Osteoblast (primary cell): ENCODE measurements at regions not wholly inside any gene's neighbourhood (a gene's known extent, or its start where the extent isn't known, plus 50 kb on each side); places are given as distances from the start of the nearest gene placed in this dataset.
"Not testable (repeated sequence)": the region's sequence is repeated elsewhere in the genome, so short reads cannot be mapped to it uniquely, and the experiment has no call there.

Experiments
- DNase-seq: peaks from one replicate; pipeline ENCODE4 v3.0.0; 2011; ENCODE audit warnings: low spot score, mixed read lengths; ENCODE audit not compliant: insufficient read length; ENCODE audit errors: missing footprints
- H2AFZ ChIP-seq: 2 replicates; pipeline ENCODE4 v1.6.0; 2011; ENCODE audit warnings: mild to moderate bottlenecking, low read length
- H3K27ac ChIP-seq: 2 replicates; pipeline ENCODE4 v1.5.1; 2011; ENCODE audit warnings: mild to moderate bottlenecking, low read depth, low read length, moderate library complexity
- H3K27me3 ChIP-seq: 2 replicates; pipeline ENCODE4 v1.6.0; 2012; ENCODE audit warnings: mild to moderate bottlenecking, control low read depth, inconsistent platforms, low read length, moderate library complexity; ENCODE audit not compliant: insufficient read depth
- H3K36me3 ChIP-seq: 2 replicates; pipeline ENCODE4 v1.5.1; 2011; ENCODE audit warnings: mild to moderate bottlenecking, low read length, control low read depth, moderate library complexity; ENCODE audit not compliant: insufficient read depth
- H3K4me1 ChIP-seq: 2 replicates; pipeline ENCODE4 v1.5.1; 2011; ENCODE audit warnings: mild to moderate bottlenecking, low read length, control low read depth, moderate library complexity; ENCODE audit not compliant: insufficient read depth
- H3K4me2 ChIP-seq: 2 replicates; pipeline ENCODE4 v1.6.0; 2011; ENCODE audit warnings: mild to moderate bottlenecking, low read length; ENCODE audit not compliant: insufficient read depth
- H3K4me3 ChIP-seq: fragments of 200-600 bp; sonication (generic); 3 replicates; pipeline ENCODE4 v1.5.1; 2012; ENCODE audit warnings: mild to moderate bottlenecking, low read length, inconsistent platforms; ENCODE audit not compliant: insufficient read depth
- H3K79me2 ChIP-seq: 2 replicates; pipeline ENCODE4 v1.6.0; 2012; ENCODE audit warnings: mild to moderate bottlenecking, low read length, control low read depth, inconsistent platforms; ENCODE audit not compliant: insufficient read depth
- H3K9me3 ChIP-seq: 2 replicates; pipeline ENCODE4 v1.5.1; 2011; ENCODE audit warnings: low read depth, low read length, control low read depth
- H4K20me1 ChIP-seq: 2 replicates; pipeline ENCODE4 v1.6.0; 2012; ENCODE audit warnings: mild to moderate bottlenecking, low read length, control low read depth; ENCODE audit not compliant: insufficient read depth
- CTCF ChIP-seq: IDR thresholded peaks from 2 replicates; pipeline ENCODE4 v1.5.1; 2011; ENCODE audit warnings: mild to moderate bottlenecking, low read depth, low read length, moderate library complexity; ENCODE audit errors: extremely low read depth

- DNase-seq: no peak
These were observed 89.0 kb upstream of the GC start for GRCh38 chr4:71872767-71873415.

GRCh38 chr4:71878376-71878775, 94.5 kb upstream of the GC start:
- Histone ChIP-seq H3K9me3 (no peaks in the 10 kb centered on the region), H2AFZ (no peak overlapping the region), H3K79me2 (no peaks in the 10 kb centered on the region), H3K4me3 (no peak overlapping the region), H3K27ac (no peak overlapping the region), H3K4me2 (no peak overlapping the region), H4K20me1 (no peaks in the 10 kb centered on the region), H3K36me3 (no peaks in the 10 kb centered on the region), H3K4me1 (no peaks in the 10 kb centered on the region), H3K27me3 (no peaks in the 10 kb centered on the region)
- no peak for TF ChIP-seq CTCF
- DNase-seq: no peak

More at GRCh38 chr4:71872767-71873415, 89.0 kb upstream of the GC start:
- Histone ChIP-seq H3K36me3 (no peaks in the 10 kb centered on the region), H3K4me3 (no peak overlapping the region), H2AFZ (no peak overlapping the region), H4K20me1 (no peaks in the 10 kb centered on the region), H3K79me2 (no peaks in the 10 kb centered on the region), H3K27me3 (no peaks in the 10 kb centered on the region), H3K4me1 (no peaks in the 10 kb centered on the region), H3K4me2 (no peak overlapping the region), H3K27ac (no peak overlapping the region), H3K9me3 (no peaks in the 10 kb centered on the region)
- TF ChIP-seq CTCF: no peak

DNA sequence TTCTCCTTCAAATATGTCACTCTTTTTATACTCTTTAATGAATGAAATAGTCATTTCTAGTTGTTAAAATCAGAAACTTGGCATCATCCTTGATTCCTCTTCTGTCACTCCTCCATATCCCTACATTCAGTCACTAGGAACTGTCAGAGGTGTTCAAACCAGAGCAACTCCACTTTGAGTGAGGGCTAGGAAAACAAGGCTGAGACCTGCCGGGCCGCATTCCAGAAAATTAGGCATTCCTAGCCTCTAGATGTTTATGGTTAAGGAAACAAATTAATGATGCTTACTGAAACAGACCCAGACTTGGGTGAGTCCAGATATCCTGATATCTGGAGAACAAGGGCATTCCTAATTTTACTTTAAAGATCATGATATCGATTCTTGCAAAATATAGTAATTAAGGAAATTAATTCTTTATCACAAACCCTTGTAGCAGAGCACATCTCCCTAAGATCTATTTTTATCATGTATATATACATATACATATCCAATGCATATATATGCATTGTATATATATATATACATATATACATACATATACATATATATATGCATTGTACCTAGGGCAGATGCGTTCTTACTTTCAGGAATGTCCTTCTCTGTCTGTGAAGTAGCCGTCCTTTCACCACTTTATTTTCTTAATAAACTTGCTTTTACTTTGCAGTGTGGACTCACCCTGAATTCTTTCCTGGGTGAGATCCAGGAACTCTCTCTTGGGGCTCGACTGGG, 98.4 kb upstream of the GC start:
- H2AFZ ChIP-seq: no peak overlapping the region
- H3K79me2 ChIP-seq: no peaks in the 10 kb centered on the region
- H3K9me3 ChIP-seq: no peaks in the 10 kb centered on the region
- no peak overlapping the region for H3K27ac ChIP-seq
- no peak for TF ChIP-seq CTCF
- no peaks in the 10 kb centered on the region for H3K4me1 ChIP-seq
- no peak overlapping the region for H3K4me3 ChIP-seq
- no peaks in the 10 kb centered on the region for H4K20me1 ChIP-seq
- H3K4me2 ChIP-seq: no peak overlapping the region
- H3K36me3 ChIP-seq: no peaks in the 10 kb centered on the region
- H3K27me3 ChIP-seq: no peaks in the 10 kb centered on the region
- no peak for DNase-seq

GRCh38 chr4:71900366-71900765, 116.5 kb upstream of the GC start:
- H3K4me1 ChIP-seq, H3K27me3 ChIP-seq, H3K4me2 ChIP-seq, H3K79me2 ChIP-seq, H2AFZ ChIP-seq, H3K36me3 ChIP-seq, DNase-seq, H3K27ac ChIP-seq, H3K4me3 ChIP-seq, H4K20me1 ChIP-seq, H3K9me3 ChIP-seq: not testable (repeated sequence)

DNA sequence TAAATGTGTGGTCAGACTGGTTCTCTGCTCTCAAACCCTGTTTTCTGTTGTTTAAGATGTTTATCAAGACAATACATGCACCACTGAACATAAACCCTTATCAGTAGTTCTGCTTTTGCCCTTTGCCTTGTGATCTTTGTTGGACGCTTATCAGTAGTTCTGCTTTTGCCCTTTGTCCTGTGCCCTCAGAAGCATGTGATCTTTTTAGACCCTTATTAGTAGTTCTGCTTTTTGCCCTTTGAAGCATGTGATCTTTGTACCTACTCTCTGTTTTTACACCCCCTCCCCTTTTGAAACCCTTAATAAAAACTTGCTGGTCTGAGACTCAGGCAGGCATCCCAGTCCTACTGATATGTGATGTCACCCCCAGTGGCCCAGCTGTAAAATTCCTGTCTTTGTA, 121.7 kb upstream of the GC start:
- not testable (repeated sequence) for H3K36me3 ChIP-seq, DNase-seq, H3K27ac ChIP-seq, H3K4me1 ChIP-seq, H3K9me3 ChIP-seq, H3K4me3 ChIP-seq, H4K20me1 ChIP-seq, H3K79me2 ChIP-seq, H3K4me2 ChIP-seq, H3K27me3 ChIP-seq, H2AFZ ChIP-seq
